Fibroblast of mammary gland (primary cell): ENCODE measurements at regions not wholly inside any gene's neighbourhood (a gene's known extent, or its start where the extent isn't known, plus 50 kb on each side); places are given as distances from the start of the nearest gene placed in this dataset.

ENCODE experiments used
- DNase-seq: peaks from one replicate; pipeline ENCODE4 v3.0.0-alpha.2; 2010; ENCODE audit warnings: low read depth
- H3K4me3 ChIP-seq: 2 replicates; pipeline ENCODE4 v1.5.1; 2011; ENCODE audit warnings: low read depth, mild to moderate bottlenecking, low read length, moderate library complexity; ENCODE audit not compliant: control insufficient read depth
- CTCF ChIP-seq: conservative IDR thresholded peaks from 2 replicates; pipeline ENCODE4 v1.5.1; 2011; ENCODE audit warnings: low read depth, low read length, inconsistent platforms; ENCODE audit not compliant: control insufficient read depth, insufficient read depth

- DNase-seq = no peak
- TF ChIP-seq CTCF = no peak
- no peak overlapping the region for H3K4me3 ChIP-seq
Measured at GRCh38 chr15:55033574-55033973, 163.2 kb downstream of the RSL24D1 start.

- no peak for DNase-seq
- no peak overlapping the region for H3K4me3 ChIP-seq
- TF ChIP-seq CTCF = no peak
Measured at GRCh38 chr15:55031727-55032126, 165.0 kb downstream of the RSL24D1 start.

GRCh38 chr15:55026381-55026780 lies 170.4 kb downstream of the RSL24D1 start:
- no peak for DNase-seq
- H3K4me3 ChIP-seq = no peak overlapping the region
- no peak for TF ChIP-seq CTCF

- no peak overlapping the region for H3K4me3 ChIP-seq
- TF ChIP-seq CTCF = no peak
- no peak for DNase-seq
Measured at GRCh38 chr15:55017635-55018034, 179.1 kb downstream of the RSL24D1 start.

GRCh38 chr15:55016225-55016624 lies 180.5 kb downstream of the RSL24D1 start:
- DNase-seq = no peak
- no peak for TF ChIP-seq CTCF
- H3K4me3 ChIP-seq = no peak overlapping the region

- DNase-seq = no peak
- H3K4me3 ChIP-seq = no peak overlapping the region
- no peak for TF ChIP-seq CTCF
Measured at GRCh38 chr15:55015093-55015445, 181.7 kb downstream of the RSL24D1 start.

GRCh38 chr15:55014391-55015092 lies 182.2 kb downstream of the RSL24D1 start:
- no peak for TF ChIP-seq CTCF
- DNase-seq = no peak

More at GRCh38 chr15:55014391-55015092, 182.2 kb downstream of the RSL24D1 start:
- H3K4me3 ChIP-seq = no peak overlapping the region
